SHP77 (cell line): ENCODE measurements at regions not wholly inside any gene's neighbourhood (a gene's known extent, or its start where the extent isn't known, plus 50 kb on each side); places are given as distances from the start of the nearest gene placed in this dataset.

Experiments
- DNase-seq, 2 experiments: peaks; one replicate each; lab custom pipeline; 2025; lab: John Stamatoyannopoulos, UW

DNA sequence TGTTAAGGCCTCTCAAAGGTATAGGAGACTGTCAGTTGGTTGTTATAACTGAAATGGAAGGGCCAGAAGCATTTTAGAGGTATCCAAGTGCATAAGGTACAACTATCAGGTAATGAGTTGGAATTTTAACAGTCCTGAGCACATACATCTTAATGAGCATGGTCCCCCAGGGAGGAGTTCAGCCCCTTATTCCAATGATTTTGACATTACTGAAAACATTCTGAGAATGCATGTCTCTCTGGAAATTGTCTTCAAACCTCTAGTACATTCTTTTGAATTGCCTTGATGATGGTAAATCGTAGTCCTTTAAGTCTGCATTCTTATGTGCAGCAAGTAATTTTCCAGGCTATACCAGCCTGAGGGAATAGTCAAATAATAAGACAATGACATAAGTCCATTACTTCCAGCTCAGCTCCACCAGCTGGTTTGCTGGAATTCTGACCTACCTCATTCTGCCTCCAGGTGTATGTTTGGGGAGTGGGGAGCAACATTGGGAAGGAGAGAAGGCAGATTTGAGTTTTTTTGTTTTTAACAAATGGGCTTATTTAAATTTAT is 239.2 kb downstream of the MSRB3 start:
- DNase-seq, result no peak

DNA sequence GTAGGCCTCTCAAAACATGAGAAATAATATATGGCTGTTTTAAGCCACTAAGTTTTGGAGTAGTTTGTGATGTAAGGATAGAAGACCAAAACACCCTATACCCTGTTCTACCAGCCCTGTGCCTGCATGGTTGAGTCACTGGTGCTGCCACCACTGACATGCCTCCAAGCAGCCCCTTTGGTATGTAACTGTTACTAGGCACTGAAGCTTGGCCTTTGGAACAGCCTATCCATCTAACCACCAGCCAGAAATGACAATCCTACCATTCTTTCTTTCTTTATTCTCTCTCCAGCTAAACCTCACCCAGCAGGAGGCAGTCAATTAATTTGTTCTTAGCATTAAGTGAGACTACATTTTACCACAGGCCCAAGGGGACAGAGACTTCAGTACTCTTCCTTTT is 240.3 kb downstream of the MSRB3 start:
- no peak for DNase-seq

- no peak for DNase-seq
Observed at GRCh38 chr12:65520658-65521057, 242.2 kb downstream of the MSRB3 start.

DNA sequence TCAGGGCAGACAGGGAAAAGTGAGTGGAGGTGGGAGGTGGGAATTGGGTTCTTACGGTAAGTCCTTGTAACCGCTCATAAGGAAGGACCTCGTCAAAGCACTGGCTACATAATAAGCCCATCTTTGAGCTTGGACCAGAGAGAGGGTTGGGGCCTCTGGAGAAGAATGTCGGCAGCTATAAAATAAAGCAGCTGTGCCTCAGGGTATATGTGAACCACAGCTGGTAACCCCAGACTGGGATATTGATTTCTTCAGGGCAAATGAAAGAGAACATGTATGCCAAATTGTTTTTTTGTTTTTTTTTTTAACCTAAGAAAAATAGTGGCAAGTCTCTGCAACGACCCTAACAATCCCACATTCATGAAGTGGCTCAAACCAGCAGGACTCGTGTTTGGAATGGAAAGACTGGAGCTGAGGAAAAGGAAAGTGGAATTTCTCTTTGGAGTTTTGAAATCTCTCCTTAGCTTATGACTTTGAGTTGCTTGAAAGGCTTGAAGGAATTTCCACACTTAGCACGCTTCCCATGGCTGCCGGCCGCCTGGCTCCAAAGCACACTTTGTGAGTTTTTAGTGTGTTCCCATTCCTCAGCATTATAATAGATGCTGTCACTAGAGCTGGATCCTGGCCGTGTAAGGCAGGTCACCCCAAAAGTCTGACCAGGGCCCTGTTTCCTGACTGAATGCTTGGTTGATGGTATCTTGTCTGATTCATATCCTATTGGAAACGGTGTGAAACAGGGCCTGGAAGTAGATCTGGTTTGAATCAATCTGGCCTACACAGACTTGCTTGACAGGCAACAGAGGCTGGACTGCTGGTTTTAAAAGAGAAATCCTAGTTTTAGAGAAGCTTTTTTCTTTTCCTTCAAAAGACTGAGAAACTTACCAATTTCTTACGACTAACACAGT is 244.7 kb downstream of the MSRB3 start:
- no peak for DNase-seq

GRCh38 chr12:65524666-65525065 is 246.2 kb downstream of the MSRB3 start:
- DNase-seq, result no peak

GRCh38 chr12:65525491-65526141 is 247.1 kb downstream of the MSRB3 start:
- no peak for DNase-seq

GRCh38 chr12:65526311-65526710 is 247.8 kb downstream of the MSRB3 start:
- DNase-seq, result no peak

DNA sequence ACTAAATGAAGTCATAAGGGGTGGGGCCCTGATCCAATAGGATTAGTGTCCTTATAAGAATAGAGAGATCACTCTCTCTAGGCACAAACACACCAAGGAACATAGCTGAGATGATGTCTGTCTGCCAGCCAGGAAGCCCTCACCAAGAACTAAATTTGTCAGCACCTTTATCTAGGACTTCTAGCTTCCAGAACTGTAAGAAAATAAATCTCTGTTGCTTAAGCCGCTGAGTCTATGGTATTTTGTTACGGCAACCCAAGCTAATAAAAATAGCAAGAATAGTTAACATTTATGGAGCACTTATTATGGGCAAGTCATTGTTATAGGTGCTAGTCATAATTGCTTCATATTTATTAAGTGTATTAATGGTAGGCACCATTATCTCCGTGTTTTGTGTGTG is 249.6 kb downstream of the MSRB3 start:
- DNase-seq, result no peak

DNA sequence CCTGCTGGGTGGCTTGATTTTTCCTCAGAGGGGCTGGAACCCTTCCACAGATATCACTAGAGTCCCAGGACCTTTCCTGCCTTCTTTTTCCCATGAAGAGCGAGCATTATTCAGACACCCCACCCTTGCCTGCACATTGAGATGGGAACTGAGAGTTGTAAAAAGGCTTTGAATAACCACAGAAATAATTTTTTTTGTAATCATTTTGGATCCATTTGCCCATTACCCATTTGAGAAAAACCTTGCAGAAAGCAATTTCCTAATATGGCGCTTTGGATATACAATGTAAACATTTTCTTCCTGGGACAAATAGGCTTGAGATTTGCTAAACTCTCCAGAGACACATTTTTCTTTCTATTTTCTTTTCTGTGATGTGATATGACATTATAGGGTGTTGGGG is 250.6 kb downstream of the MSRB3 start:
- no peak for DNase-seq

GRCh38 chr12:65529771-65530435 is 251.4 kb downstream of the MSRB3 start:
- DNase-seq, result no peak

GRCh38 chr12:65532162-65532561 is 253.7 kb downstream of the MSRB3 start:
- no peak for DNase-seq

DNA sequence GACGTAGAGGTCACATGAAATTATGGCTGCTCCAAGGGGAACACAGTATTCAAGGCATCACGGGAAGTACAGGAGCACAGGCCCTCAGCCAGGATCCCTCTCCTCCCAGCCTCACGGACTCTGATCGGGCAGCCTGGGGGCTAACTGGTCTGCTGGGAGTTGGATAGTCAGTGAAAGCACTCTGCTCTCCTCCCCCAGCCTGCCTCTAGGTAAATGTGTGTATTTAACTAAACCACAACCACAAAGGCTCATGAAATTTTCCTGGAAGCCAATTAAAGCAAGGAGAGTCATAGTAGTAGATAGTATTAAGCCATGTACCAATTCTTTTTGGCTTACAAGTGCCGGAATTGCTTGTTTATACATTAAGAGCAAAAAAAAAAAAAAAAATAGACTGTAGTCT is 254.3 kb downstream of the MSRB3 start:
- DNase-seq, result no peak

- DNase-seq, result no peak
Observed at GRCh38 chr12:65533177-65533883, 254.8 kb downstream of the MSRB3 start.

GRCh38 chr12:65534238-65534841 is 255.9 kb downstream of the MSRB3 start:
- DNase-seq, result no peak

- no peak for DNase-seq
Observed at GRCh38 chr12:65535946-65536345, 257.5 kb downstream of the MSRB3 start.

DNA sequence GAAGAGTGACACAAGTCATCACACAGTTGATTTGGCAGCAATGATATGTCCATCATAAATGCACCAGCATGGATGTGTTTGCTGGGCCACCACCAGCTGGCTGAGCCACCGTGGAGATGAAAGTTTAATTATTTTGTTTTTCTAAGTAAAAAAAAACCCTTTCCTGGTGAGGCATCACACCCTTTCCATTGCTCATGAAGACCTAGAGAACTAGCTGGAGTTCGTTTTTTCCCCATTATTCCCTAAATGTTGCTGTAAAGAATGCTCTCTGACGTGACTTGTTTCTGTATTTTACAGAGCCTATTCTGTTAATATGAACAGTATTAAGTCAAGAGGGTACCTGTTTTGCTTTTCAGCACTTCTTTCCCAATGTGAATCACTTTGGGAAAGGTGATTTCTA is 257.9 kb downstream of the MSRB3 start:
- DNase-seq, result no peak

DNA sequence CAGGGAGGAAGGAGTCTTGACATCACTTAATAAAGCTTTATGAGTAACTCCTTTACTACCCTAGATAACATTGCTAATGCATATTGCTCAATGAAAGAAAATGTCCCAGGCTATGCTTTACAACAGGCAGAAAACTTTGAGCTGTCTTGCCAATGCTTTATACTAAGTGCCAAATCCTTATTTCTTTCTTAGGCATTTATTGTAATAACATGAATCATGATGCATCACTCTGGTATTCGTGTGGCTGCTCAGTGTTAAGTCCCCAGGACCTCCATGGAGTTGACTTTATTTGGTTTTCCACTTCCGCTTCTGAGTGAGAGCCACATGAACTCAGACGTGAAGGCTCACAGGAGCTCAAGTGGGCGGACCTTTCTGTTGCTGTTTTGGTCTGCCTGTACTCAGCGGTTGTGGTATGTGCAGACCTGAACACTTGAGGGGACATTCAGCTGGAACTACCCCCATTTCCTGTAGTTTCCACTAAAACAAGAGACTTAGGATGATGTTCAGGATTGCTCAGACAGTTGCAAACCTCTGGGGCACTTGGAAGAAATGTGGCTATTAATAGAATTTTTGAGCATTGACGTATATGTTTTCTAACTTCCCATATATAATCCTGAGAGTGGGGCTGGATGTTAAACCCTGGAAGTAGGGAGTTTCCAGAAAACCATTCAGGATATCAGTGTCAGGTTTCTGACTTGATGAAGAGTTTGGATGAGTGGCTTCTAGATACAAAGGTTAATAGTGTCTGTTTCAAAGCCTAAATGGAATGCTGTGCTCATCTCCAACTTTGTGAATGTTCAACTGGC is 258.6 kb downstream of the MSRB3 start:
- no peak for DNase-seq

DNA sequence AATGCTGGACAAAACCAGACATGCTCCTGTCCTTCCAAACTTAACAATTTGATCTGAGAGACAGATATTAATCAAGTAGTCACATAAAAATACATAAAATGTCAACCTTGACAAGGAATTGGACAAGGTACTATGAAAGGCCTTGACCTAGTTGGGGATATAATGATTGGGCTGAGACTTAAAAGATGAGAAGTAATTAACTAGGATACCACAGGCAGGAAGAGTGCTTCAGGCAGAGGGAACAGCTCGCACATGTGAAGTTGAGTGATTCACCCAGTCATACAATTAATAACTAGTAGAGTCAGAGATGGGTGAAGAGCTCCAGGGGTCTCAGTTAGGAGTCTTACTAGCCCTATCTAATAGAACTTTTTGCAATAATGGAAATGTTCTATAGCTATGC is 259.5 kb downstream of the MSRB3 start:
- DNase-seq, result no peak

- DNase-seq, result no peak
Observed at GRCh38 chr12:65539023-65539422, 260.5 kb downstream of the MSRB3 start.

- DNase-seq, result no peak
Observed at GRCh38 chr12:65540140-65540539, 261.7 kb downstream of the MSRB3 start.

GRCh38 chr12:65546528-65546927 is 268.0 kb downstream of the MSRB3 start:
- DNase-seq, result no peak
